ENCODE measurements at regions not wholly inside any gene's neighbourhood (a gene's known extent, or its start where the extent isn't known, plus 50 kb on each side); places are given as distances from the start of the nearest gene placed in this dataset.

DNA sequence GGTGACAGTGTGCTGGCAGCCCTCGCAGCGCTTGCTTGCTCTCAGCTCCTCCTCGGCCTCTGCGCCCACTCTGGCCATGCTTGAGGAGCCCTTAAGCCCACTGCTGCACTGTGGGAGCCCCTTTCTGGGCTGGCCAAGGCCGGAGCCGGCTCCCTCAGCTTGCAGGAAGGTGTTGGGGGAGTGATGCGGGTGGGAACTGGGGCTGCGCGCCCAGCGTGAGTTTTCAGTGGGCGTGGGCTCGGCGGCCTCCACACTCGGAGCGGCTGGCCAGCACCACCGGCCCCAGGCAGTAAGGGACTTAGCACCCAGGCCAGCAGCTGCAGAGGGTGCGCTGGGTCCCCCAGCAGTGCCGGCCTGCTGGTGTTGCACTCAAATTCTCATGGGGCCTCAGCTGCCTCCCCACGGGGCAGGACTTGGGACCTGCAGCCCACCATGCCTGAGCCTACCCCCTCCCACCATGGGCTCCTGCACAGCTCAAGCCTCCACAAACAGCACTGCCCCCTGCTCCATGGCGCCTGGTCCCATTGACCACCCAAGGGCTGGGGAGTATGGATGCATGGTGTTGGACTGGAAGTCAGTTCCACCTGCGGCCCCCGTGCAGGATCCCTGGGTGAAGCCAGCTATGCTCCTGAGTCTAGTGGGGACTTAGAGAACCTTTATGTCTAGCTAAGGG lies 223.1 kb upstream of the PTPRD start:
- TF ChIP-seq POLR2A (IDR thresholded peaks at IDR 0.05) (no peak), CTCF (IDR thresholded peaks at IDR 0.05) (no peak)

All from body of pancreas (tissue), 4 donors.